GM06990 (cell line): ENCODE measurements at regions not wholly inside any gene's neighbourhood (a gene's known extent, or its start where the extent isn't known, plus 50 kb on each side); places are given as distances from the start of the nearest gene placed in this dataset.

Experiments
- DNase-seq: peaks from one replicate; pipeline ENCODE4 v3.0.0-alpha.2; 2011; ENCODE audit not compliant: insufficient read length; ENCODE audit errors: extremely low read depth
- H3K27me3 ChIP-seq: replicated peaks from 2 replicates; pipeline ENCODE4 v1.6.0; 2011; ENCODE audit warnings: low read length; ENCODE audit not compliant: control insufficient read depth, insufficient read depth
- H3K36me3 ChIP-seq: 2 replicates; pipeline ENCODE4 v1.5.1; 2011; ENCODE audit warnings: low read length; ENCODE audit not compliant: control insufficient read depth, insufficient read depth
- H3K4me3 ChIP-seq: replicated peaks from 2 replicates; pipeline ENCODE4 v1.5.1; 2011; ENCODE audit warnings: low read depth, mild to moderate bottlenecking, control low read depth, low read length
- CTCF ChIP-seq: IDR thresholded peaks from 2 replicates; pipeline ENCODE4 v1.5.1; 2011; ENCODE audit warnings: low read length, control low read depth, mild to moderate bottlenecking, inconsistent platforms; ENCODE audit not compliant: insufficient read depth, poor library complexity, severe bottlenecking

GRCh38 chr20:60199866-60200265 lies 241.6 kb downstream of the CDH26 start:
- no peak for DNase-seq
- TF ChIP-seq CTCF, result no peak
- Histone ChIP-seq H3K27me3 (no peaks in the 10 kb centered on the region), H3K4me3 (no peak overlapping the region), H3K36me3 (no peaks in the 10 kb centered on the region)

- H3K27me3 ChIP-seq, result no peaks in the 10 kb centered on the region
- no peak for DNase-seq
- H3K36me3 ChIP-seq, result no peaks in the 10 kb centered on the region
- no peak for TF ChIP-seq CTCF
- H3K4me3 ChIP-seq, result no peak overlapping the region
Observed at GRCh38 chr20:60200305-60200918, 242.2 kb downstream of the CDH26 start.

GRCh38 chr20:60201198-60201835 lies 243.1 kb downstream of the CDH26 start:
- H3K36me3 ChIP-seq, result no peaks in the 10 kb centered on the region
- no peak overlapping the region for H3K4me3 ChIP-seq
- DNase-seq, result no peak
- no peaks in the 10 kb centered on the region for H3K27me3 ChIP-seq
- no peak for TF ChIP-seq CTCF

- H3K36me3 ChIP-seq, result no peaks in the 10 kb centered on the region
- H3K27me3 ChIP-seq, result no peaks in the 10 kb centered on the region
Observed at GRCh38 chr20:60202046-60202445, 243.8 kb downstream of the CDH26 start.

GRCh38 chr20:60203451-60203850 lies 245.2 kb downstream of the CDH26 start:
- H3K4me3 ChIP-seq, result no peak overlapping the region
- H3K27me3 ChIP-seq, result no peaks in the 10 kb centered on the region
- no peak for TF ChIP-seq CTCF
- DNase-seq, result no peak
- H3K36me3 ChIP-seq, result no peaks in the 10 kb centered on the region

More at GRCh38 chr20:60202046-60202445, 243.8 kb downstream of the CDH26 start:
- no peak for TF ChIP-seq CTCF
- no peak overlapping the region for H3K4me3 ChIP-seq
- DNase-seq, result no peak
